ENCODE measurements at regions not wholly inside any gene's neighbourhood (a gene's known extent, or its start where the extent isn't known, plus 50 kb on each side); places are given as distances from the start of the nearest gene placed in this dataset.
"Not testable (repeated sequence)": the region's sequence is repeated elsewhere in the genome, so short reads cannot be mapped to it uniquely, and the experiment has no call there.

DNA sequence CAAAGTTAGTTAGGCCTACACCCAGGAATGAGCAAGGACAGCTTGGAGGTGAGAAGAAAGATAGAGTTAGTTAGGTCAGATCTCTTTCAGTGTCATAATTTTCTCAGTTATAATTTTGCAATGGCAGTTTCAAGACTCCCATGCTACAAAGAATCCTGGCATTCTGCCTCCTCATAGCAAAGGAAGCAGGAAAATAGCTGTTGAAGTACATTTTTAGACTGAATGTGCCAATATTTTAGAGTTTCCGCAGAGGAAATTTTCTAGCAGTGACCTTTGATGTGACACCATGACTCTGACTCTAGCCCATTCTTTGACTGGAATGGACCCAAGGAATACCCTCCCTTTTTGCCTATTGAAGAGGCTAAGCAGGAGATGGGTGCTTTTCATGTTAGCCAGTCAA, 371.7 kb downstream of the PIK3C3 start:
- peak in 1 of 3 donors; percentile 13 for DNase-seq

DNA sequence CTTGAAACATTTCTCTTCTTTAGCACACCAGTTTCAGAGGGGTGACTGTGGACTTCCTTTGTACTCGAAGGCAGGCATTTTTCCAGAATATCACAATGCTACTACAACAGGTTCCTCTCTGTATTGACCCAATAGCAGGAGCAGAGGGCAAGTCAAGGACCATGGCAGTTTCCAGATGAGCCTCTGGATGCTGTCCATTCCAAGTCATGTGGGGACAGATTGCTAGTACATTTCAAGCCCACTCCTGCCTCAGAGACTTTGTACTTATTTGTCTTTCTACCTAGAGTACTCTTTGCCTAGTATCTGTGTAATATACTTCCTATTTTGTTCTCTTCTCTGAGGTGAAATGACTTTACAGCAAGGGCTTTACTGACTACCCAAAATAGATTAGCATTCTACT, 373.9 kb downstream of the PIK3C3 start:
- DNase-seq = no peak

DNA sequence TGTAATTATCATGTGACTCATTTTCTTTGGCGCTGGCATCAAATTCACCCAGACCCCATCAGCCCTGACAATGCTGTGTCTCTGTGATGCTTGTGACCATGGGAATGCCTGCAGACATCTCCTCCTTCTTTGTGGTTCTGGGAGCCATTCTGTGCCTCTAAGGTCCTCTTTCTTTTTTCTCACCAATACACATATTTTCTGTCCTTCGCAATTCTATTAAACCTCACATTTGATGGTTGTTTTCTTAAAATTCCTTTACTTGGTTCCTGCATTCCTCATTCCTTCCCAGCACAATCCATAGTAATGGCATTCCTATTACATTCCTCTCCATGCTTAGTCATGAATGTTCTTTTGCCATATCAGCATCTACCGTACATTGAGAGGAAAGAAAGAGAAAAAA, 375.3 kb downstream of the PIK3C3 start:
- peak in 1 of 3 donors; percentile 13 for DNase-seq

DNA sequence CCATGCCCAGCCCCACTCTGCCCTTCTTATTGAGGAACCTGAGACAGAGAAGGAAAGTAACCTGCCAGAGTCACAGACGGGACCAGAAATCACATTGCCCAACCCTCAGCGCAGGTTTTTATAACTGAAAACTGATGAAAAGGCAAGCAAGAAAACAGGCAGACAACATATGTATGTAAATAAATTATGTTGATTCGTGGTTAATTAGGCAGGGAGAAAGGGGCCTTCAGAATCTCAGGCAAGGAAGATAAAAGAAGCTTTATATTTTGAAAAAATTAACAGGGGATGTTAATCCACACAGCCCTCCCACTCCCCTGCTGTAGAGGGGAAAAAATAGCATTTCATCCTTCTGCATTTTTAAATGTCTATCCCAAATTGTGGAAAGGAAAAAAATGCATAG, 378.5 kb downstream of the PIK3C3 start:
- no peak for DNase-seq

DNA sequence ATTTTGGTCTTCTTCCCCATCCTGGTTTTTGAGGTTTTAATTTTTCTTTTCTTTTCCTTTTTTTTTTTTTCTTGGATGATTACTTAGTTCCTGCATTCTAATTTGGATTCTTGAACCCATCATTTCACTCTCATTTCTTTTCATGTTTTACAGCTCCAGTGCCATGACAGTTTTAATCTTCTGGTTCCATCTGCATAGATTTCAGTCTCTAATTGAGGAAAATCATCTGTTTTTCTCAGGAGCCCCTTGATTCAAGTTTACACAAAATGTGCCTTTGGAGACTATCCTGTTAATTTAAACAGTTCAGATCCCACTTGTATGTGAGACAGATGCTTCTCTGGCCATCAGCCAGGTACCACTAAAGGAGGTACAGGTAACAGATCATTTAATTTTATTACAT, 379.9 kb downstream of the PIK3C3 start:
- DNase-seq = no peak

DNA sequence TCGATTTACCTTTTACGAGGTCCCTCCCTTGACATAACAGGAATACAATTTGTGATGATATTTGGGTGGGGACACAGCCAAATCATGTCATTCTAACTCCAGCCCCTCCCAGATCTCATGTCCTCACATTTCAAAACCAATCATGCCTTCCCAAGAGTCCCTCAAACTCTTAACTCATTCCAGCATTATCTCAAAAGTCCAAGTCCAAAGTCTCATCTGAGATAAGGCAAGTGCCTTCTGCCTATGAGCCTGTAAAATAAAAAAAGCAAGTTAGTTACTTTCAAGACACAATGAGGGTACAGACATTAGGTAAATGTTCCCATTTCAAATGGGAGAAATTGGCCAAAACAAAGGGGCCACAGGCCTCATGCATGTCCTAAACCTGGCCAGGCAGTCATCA, 381.1 kb downstream of the PIK3C3 start:
- no peak for DNase-seq

DNA sequence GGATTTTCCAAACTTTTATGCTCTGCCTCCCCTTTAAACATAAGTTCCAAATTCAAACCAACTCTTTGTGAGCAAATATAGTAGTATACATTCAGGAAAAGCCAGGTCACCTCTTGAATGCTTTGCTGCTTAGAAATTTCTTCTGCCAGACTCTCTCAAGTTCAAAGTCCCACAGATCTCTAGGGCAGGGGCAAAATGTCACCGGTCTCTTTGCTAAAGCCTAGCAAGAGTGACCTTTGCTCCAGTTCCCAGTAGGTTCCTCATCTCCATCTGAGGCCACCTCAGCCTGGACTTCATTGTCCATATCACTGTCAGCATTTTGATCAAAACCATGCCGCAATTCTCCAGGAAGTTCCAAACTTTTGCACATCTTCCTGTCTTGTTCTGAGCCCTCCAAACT, 382.3 kb downstream of the PIK3C3 start:
- DNase-seq = not testable (repeated sequence)

DNA sequence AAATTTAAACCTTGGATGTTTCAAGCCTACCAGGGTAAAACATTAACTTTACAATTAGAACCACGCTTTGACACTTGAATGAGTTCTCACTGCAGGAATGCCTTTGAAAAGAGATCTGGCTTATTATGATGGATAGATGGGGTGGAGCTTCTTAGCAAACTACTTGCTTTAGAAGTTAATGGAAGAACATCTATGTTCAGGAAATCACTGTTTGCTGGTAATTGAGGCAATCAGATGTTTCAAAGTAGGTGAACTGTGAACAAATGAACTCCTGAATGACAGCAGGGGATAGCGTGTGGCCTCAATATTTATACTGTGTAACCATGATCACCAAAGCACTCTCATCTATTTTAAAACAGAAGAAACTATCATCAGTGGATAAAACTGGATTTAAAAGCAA, 383.6 kb downstream of the PIK3C3 start:
- DNase-seq = no peak

DNA sequence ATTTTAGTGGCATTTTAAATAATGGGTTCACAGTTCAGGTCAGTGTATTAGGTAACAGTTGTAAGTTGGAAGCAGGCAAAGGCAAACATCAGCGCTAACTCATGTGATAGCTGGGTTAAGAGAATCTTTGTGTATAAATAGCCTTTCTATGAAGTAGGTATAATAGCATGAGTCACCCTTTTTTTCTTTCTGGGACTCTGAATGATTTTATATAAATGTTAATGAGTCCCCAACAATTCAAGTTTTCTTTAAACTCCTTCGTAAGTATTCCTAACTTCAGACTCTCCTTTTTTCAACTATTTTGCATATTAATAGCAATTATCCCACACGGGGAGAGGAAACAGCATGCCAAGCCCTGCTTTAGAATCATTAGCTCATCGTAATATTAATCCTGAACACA, 384.3 kb downstream of the PIK3C3 start:
- DNase-seq = no peak

DNA sequence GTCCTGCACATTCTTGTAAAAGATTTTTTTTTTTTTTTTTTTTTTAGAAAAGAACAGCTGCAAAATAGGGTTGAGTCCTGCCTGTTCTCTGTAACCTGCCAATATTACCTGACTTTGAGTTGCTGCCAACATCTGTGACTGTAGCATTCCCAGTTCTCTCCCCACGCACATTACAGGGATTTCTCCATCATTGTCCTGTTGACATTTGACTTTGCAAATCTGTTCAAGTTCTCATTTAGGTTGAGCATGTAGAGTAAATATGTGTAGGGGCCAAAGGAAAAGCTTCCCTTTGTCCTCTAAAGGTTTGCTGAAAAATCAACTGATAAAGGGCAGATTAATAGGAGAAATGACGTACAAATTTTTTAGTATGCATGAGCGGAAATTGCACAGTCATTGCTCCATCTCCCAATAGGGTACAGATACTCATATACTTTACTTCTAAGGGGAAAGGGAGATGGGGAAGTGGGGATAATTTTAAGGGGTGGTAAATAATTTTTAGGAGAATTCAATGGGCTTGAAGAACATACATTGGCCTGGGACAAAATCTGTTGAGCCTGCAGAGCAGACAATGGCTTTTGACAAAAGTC, 385.5 kb downstream of the PIK3C3 start:
- no peak for DNase-seq

DNA sequence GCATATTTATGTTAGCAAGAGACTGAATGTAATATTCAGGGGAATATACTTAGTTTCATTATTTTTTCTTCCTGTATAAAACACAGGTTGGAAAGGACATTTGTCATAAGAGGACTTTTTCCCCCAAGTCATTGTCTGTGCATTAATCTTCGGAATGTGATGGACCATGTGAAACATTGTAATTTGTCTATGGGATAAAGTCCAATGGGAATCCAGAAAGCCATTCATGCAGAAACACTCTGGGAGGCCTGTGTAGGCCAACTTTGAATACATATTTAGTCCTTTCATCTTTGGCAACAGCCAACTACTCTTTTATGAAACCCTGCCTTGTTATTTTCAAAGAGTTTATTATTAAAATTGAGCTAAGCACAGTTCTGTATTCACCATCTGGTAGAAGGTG, 386.4 kb downstream of the PIK3C3 start:
- DNase-seq = no peak

DNA sequence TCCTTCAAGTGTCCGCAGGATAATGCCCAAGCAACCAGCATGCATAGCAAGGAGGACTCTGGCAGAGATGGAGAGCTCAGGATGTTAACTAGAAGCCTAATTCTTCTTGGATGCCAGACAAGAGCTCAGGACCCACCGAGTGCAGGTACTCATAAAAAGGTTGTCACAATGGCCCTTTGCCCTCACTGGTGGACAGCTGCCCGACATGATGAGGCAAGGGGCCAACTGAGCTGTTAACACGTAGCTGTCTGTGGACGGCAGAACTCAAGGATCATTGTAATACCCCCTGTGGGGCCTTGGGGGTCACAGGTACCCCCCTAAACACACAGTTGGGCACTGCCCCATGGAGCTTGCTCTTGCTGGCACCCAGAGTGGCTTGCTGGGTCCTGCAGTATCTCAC, 393.7 kb downstream of the PIK3C3 start:
- DNase-seq = no peak

DNA sequence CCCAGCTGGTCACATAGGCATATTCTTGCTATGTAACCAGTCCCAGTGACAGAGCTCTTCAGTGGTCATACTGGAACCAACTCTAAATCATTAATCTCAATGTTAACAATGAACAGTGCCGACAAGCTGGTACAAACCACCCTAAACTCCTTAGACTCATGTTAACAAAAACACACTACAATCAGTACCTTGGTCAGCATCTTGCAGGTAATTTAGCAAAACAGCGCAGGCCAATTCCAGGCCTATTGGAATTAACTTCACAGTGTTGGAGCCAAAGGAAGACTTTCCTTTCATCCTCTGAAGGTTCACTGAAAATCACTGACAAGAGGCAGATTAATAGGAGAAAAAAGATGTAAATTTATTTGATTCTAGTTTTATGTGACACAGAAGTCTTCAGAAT, 396.4 kb downstream of the PIK3C3 start:
- no peak for DNase-seq

DNA sequence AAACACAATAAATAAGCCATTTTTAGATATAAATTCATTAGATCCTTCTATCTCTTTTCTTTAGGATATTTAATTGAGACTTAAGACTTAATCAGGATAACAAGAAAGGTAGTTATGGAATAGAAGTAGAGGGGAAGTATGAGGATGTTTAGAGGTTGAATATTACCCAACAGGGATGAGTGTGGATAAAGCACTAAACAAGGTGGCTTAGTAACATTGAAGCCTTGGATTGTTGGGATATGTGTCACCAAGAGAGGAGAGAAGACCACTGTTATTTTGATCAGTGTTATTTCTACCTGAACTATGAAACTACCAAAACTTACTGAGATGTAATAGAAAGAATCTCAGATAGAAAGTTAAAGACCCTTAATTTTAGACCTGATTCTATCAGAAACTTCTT, 405.7 kb downstream of the PIK3C3 start:
- DNase-seq = no peak

DNA sequence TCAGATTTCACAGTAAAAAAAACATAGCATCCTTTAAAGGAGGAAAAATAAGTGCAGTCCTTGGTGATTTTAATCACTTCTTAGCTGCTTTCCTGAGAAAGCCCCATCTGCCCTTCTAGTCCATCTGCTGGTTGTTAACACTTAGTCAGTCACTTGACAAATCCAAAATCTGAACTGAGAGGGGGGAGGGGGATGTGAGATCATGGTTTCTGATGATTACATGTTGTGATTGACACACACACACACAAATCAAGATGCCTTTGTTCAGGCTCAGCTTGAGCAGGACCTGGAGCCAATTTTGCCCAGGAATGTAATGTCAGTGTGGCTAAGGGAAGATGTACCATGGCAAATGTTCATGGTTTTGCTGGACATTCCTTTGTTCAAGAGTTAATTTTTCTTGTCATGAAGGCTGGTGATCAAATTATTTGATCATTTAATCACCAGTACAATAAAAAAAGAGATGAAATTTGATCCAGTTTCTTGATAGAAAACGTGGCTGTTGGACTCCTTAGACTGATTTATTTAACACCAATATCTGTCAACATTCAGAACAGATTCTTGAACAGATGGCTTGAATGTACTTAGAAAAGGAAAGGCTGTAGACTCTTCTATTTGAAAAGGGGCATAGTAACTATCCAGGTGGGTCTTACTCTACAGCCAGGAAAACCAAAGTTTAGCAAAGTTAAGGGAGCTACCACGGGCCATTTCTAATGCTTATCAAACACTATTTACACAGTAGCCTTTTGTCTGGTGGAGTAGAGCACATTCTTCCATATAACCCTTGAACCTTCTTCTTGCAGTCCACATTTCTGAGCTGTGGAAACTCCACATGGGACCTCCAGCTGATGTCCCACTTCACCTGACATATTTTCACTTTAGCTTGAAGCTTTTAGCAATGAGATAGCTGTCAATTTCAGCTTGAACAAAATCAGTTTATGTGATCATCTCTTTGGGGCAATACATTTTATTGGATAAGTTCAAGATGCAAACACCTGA, 408.7 kb downstream of the PIK3C3 start:
- no peak for DNase-seq

DNA sequence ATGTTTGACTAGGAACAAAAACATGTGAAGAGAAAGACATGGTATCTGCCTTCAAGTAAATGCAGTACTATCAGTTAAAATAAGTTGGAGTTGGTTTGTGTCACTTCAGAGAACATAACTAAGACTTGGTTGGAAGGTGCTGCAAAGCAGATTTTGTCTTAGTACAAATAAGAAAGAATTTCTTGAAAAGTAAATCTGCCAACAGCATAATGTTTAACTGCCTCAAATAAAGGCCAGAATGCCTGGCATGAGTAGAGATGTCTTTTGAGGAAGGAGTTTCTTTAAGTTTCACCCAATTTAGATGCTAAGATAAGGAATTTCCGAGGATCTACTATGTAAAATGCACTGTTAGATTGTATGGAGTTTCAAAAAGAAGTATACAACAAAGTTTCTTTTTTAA, 409.7 kb downstream of the PIK3C3 start:
- DNase-seq = no peak

DNA sequence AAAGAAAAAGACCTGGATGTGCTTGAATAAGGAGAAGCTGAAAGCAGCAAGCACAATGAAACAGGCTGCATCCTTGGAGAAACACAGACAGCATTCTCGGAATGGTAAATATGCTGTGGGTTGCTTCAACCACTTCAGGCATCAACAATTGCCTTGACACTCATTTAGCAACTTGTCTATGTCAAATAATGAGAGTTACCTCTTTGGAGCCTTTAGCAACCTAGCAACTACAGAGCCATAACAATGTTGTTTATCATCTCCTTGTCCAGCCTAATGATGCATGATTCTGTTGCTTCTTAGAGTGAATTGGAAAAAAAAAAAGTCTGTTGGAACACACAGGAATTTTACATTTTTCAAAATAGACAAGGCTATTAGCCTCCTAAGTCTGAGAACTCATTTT, 410.6 kb downstream of the PIK3C3 start:
- no peak for DNase-seq

DNA sequence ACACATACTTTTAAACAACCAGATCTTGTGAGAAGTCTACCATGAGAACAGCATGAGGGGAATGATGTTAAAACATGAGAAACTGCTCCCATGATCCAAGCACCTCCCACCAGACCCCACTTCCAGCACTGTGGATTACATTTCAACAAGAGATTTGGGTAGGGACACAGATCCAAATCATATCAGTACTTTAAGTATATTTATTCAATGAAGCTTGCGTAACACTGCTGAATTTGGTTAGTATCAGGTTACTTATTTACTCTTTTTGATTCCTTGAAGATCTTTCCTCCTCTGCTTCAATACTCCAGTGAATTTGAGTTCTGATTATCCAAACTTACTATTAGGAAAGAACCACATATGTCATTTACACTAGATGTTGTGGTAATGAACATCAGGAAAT, 418.6 kb downstream of the PIK3C3 start:
- no peak for DNase-seq

DNA sequence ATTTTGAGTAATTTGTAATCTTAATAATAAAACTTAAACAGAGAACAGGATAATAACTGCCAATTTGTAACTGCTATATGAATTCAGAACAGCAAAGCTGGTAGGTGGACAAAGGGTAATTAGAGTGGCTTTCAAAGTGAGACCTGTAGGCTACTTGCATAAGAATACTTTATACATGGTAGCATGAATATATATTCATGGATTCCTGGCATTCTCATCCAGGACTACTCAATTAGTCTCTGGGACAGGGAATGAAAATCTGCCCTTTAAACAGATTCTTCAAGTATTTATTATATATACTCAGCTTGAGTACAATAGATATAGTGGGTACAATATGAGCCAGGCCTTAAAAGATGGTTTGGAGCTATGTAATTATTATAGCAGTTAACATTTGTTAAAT, 419.9 kb downstream of the PIK3C3 start:
- DNase-seq = no peak

DNA sequence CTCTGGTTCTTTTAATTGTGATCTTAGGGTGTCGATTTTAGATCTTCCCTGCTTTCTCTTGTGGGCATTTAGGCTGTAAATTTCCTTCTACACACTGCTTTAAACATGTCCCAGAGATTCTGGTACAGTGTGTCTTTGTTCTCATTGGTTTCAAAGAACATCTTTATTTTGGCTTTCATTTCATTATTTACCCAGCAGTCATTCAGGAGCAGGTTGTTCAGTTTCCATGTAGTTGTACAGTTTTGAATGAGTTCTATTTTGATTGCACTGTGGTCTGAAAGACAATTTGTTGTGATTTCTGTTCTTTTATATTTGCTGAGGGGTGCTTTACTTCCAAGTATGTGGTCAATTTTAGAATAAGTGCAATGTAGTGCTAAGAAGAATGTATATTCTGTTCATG, 423.8 kb downstream of the PIK3C3 start:
- not testable (repeated sequence) for DNase-seq

DNA sequence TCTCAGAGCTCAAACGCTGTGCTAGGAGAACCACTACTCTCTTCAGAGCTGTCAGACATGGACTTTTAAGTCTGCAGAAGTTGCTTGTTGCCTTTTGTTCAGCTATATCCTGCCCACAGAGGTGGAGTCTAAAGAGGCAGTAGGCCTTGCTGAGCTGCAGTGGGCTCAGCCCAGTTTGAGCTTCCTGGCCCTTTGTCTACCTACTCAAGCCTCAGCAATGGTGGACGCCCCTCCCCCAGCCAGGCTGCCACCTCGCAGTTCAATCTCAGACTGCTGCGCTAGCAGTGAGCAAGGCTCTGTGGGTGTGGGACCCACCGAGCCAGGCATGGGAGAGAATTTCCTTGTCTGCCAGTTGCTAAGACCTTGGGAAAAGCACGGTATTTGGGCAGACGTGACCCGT, 426.2 kb downstream of the PIK3C3 start:
- not testable (repeated sequence) for DNase-seq

DNA sequence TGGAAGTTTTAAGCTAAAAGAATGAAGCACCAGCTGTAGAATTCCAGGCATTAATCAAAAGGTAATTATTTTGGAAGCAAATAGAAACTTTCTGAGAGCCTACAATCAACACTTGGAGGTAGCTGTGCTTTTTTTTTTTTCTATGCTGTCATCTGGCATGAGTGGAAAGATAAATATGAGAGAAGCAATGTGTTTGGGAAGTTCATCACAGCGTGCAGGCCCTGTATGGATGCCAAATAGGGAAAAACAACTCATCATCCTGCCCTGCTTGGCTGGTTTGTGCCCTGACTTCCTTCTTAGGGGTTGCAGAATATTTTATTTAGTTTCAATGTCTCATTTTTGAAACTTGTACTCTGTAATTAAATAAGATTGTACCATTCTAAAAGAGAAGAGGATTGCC, 437.4 kb downstream of the PIK3C3 start:
- DNase-seq = no peak

DNA sequence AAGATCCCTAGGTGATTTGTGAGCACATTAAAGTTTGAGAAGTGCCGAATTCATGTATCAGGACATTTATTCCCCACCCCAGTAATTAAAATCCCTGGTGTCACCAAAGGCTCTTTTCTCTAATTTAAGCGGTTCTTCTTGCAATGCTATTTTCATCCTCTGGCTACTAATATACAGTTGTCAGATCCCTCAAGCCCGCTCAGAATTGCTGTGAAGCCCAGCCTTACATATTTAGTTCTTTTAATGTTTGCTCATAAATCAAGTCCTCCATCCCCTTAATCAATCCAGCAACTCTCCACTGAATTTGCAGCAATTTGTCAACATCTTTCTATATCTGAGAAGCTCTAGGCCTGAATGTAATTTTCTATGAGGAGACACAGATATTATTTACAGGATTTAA, 437.9 kb downstream of the PIK3C3 start:
- DNase-seq = no peak

DNA sequence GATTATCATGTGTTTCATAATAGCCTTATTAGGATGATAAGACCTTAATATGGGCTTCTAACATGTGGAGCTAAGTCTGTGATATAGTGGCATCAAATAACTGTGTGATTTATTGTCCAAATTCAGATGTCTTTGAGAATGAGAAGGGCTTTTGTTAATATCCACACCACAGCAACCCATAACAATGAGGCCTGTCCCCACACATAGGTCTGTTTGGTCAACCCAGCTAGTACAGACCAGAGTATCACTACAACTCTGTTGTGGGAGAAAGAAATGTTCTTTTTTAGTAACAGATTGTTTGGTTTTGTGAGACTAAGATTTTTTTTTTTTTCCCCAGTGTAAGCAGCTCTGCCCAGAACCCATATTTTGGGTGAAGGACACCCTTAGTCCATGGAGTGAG, 439.2 kb downstream of the PIK3C3 start:
- no peak for DNase-seq

All from muscle of back (tissue), 3 donors.